Right lobe of liver (tissue), 6 donors: ENCODE measurements at regions not wholly inside any gene's neighbourhood (a gene's known extent, or its start where the extent isn't known, plus 50 kb on each side); places are given as distances from the start of the nearest gene placed in this dataset.
A peak's percentile ranks its signal among the peaks of the same experiment; 100 is the strongest.

Experiments
- ATAC-seq, 4 donors: fragments of 200-7000 bp; cut with Tn5 transposase; one replicate each; pipeline ENCODE4 v1.9.1; 2020; ENCODE audit warnings: mild to moderate bottlenecking in 4 of 4, moderate library complexity in 4 of 4
- DNase-seq, 3 donors: peaks; one replicate each; pipeline ENCODE4 v3.0.0-alpha.2; 2020
- H3K27ac ChIP-seq, 3 donors: fragments of 200-600 bp; one replicate each; pipeline ENCODE4 v1.8.0; 2022
- H3K27me3 ChIP-seq, 2 donors: fragments of 200-600 bp; one replicate each; pipeline ENCODE4 v1.8.0; 2022
- H3K36me3 ChIP-seq, 4 donors: fragments of 200-600 bp; sonication (generic) in 1 of 4; one replicate each; pipeline versions ENCODE4 v1.5.1 to v1.8.0; 2017 to 2022; ENCODE audit warnings: control low read depth in 1 of 4
- H3K4me1 ChIP-seq, 4 donors: fragments of 200-600 bp; sonication (generic) in 1 of 4; one replicate each; pipeline versions ENCODE4 v1.5.1 to v1.8.0; 2017 to 2022; ENCODE audit warnings: control low read depth in 1 of 4
- H3K4me3 ChIP-seq, 3 donors: fragments of 200-600 bp; one replicate each; pipeline ENCODE4 v1.8.0; 2022
- H3K9me3 ChIP-seq, 4 donors: fragments of 200-600 bp; sonication (generic) in 1 of 4; one replicate each; pipeline versions ENCODE4 v1.5.1 to v1.8.0; 2017 to 2022; ENCODE audit warnings: control low read depth in 1 of 4
- POLR2A ChIP-seq: fragments of 450-650 bp; IDR thresholded peaks from one replicate; pipeline ENCODE4 v1.6.1; 2017; ENCODE audit warnings: antibody characterized with exemption, mild to moderate bottlenecking
- WGBS: methylation state at CpG from one replicate; pipeline ENCODE4 v1.1.6; 2018; ENCODE audit warnings: low coverage, low lambda C conversion rate; ENCODE audit not compliant: insufficient coverage; ENCODE audit errors: missing lambda C conversion rate; 5-methylcytosine and 5-hydroxymethylcytosine counted together
- intact Hi-C, 2 donors: fragments of 100-400 bp; cut with DNase I; formaldehyde crosslinking; loops; one replicate each; pipeline versions ENCODE4 v1.11.2 to v1.14.1; 2022
- TF ChIP-seq, protein P1 (sequence below), 4 donors: fragments of 200-600 bp in 3 of 4; fragments of 450-650 bp in 1 of 4; IDR thresholded peaks; one replicate each; pipeline versions ENCODE4 v1.5.1 to v1.8.0; 2016 to 2022; ENCODE audit warnings: antibody characterized with exemption in 4 of 4, mild to moderate bottlenecking in 2 of 4
- donor health status: DM: no; HTN: yes; CAD: no.
- donor health status: DM: no; HTN: no; CAD: no.
- donor health status: DM: no; HTN: no; CAD: no.
- donor health status: DM: no; HTN: yes; CAD: no.
- donor health status: DM: no; HTN: yes; CAD: no.

DNA sequence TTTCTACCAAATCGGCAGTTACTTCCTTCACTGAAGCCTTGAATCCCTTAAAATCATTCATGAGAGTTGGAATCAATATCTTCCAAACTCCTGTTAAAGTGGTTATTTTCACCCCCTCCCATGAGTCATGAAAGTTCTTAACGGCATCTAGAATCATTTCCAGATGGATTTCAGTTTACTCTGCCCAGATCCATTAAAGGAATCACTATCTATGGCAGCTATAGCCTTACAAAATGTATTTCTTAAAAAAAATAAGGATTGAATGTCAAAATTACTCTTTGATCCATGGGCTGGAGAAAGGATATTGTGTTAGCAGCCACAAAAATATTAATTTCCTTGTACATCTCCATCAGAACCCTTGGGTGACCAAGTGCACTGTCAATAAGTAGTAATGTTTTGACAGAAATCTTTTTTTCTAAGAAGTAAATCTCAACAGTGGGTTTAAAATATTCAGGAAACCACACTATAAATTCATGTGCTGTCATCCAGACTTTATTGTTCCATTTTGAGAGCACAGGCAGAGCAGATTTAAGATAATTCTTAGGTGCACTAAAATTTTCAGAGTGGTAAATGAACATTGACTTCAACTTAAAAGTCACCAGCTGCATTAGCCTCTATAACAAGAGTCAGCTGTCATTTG, 767.7 kb downstream of the DTWD2 start:
- Histone ChIP-seq H3K4me3 (no peak overlapping the region), H3K27me3 (no peaks in the 10 kb centered on the region), H3K36me3 (no peaks in the 10 kb centered on the region), H3K27ac (no peak overlapping the region), H3K9me3 (no peaks in the 10 kb centered on the region), H3K4me1 (no peaks in the 10 kb centered on the region)
- WGBS, result 33% methylated on average over 2 of the region's 2 CpGs
- DNase-seq (no peak), ATAC-seq (no peak)
- TF ChIP-seq POLR2A, result no peak
- TF ChIP-seq, protein P1, sequence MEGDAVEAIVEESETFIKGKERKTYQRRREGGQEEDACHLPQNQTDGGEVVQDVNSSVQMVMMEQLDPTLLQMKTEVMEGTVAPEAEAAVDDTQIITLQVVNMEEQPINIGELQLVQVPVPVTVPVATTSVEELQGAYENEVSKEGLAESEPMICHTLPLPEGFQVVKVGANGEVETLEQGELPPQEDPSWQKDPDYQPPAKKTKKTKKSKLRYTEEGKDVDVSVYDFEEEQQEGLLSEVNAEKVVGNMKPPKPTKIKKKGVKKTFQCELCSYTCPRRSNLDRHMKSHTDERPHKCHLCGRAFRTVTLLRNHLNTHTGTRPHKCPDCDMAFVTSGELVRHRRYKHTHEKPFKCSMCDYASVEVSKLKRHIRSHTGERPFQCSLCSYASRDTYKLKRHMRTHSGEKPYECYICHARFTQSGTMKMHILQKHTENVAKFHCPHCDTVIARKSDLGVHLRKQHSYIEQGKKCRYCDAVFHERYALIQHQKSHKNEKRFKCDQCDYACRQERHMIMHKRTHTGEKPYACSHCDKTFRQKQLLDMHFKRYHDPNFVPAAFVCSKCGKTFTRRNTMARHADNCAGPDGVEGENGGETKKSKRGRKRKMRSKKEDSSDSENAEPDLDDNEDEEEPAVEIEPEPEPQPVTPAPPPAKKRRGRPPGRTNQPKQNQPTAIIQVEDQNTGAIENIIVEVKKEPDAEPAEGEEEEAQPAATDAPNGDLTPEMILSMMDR (IDR thresholded peaks at IDR 0.05), result no peak
- intact Hi-C loops, result no loop called here

- H3K27me3 ChIP-seq, result no peaks in the 10 kb centered on the region
- no peak for ATAC-seq
- TF ChIP-seq, protein P1 (IDR thresholded peaks at IDR 0.05), result no peak
- no peak for TF ChIP-seq POLR2A
- H3K4me3 ChIP-seq, result no peak overlapping the region
- H3K4me1 ChIP-seq, result no peaks in the 10 kb centered on the region
- intact Hi-C loops, result no loop called here
- H3K27ac ChIP-seq, result no peak overlapping the region
- no peak for DNase-seq
- H3K36me3 ChIP-seq, result no peaks in the 10 kb centered on the region
- no peaks in the 10 kb centered on the region for H3K9me3 ChIP-seq
Measured at GRCh38 chr5:118211606-118212005, 776.7 kb downstream of the DTWD2 start.

GRCh38 chr5:118208031-118208453, 780.3 kb downstream of the DTWD2 start:
- peak in 2 of 3 donors; percentile 44 to 49 for DNase-seq
- intact Hi-C loops, result no loop called here
- no peak for TF ChIP-seq POLR2A
- TF ChIP-seq, protein P1 (IDR thresholded peaks at IDR 0.05), result no peak
- H3K4me3 ChIP-seq, result no peak overlapping the region
- ATAC-seq, result no peak
- H3K9me3 ChIP-seq, result no peaks in the 10 kb centered on the region
- no peaks in the 10 kb centered on the region for H3K27me3 ChIP-seq
- H3K4me1 ChIP-seq, result no peaks in the 10 kb centered on the region
- no peaks in the 10 kb centered on the region for H3K36me3 ChIP-seq
- H3K27ac ChIP-seq, result no peak overlapping the region
- WGBS, result 80% methylated on average over 1 of the region's 23 CpGs

GRCh38 chr5:118199801-118200200, 788.5 kb downstream of the DTWD2 start:
- 77% methylated on average over 2 of the region's 2 CpGs for WGBS
- TF ChIP-seq, protein P1 (IDR thresholded peaks at IDR 0.05), result no peak
- TF ChIP-seq POLR2A, result no peak
- Histone ChIP-seq H3K27me3 (no peaks in the 10 kb centered on the region), H3K4me3 (no peak overlapping the region), H3K36me3 (no peaks in the 10 kb centered on the region), H3K9me3 (no peaks in the 10 kb centered on the region), H3K27ac (no peak overlapping the region), H3K4me1 (no peaks in the 10 kb centered on the region)
- DNase-seq, result no peak
- intact Hi-C loops, result no loop called here
- ATAC-seq, result no peak

DNA sequence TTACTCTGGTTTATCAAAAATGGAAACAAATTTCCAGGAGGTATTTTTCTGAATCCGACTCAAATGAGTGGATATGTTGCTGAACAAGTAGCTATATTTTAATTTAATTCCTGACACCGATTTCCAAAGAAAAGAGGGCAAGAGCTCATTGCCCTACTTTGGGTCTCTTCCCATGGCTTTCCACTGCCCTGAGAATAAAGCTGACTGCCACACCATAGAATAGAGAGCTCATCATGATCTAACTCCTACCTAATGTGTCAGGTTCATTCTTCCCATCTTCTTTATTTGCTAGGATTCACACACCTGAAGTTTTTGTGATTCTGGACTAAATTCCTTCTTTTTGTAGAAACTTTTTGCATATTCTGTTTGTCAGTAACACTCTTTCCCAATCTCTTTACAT, 792.1 kb downstream of the DTWD2 start:
- H3K36me3 ChIP-seq, result no peaks in the 10 kb centered on the region
- TF ChIP-seq, protein P1 (IDR thresholded peaks at IDR 0.05), result no peak
- no peak for TF ChIP-seq POLR2A
- H3K27ac ChIP-seq, result no peak overlapping the region
- H3K9me3 ChIP-seq, result no peaks in the 10 kb centered on the region
- WGBS, result 86% methylated on average over 2 of the region's 2 CpGs
- no peak for ATAC-seq
- intact Hi-C loops, result no loop called here
- DNase-seq, result no peak
- H3K4me3 ChIP-seq, result no peak overlapping the region
- H3K27me3 ChIP-seq, result no peaks in the 10 kb centered on the region
- H3K4me1 ChIP-seq, result no peaks in the 10 kb centered on the region
